ENCODE measurements at regions not wholly inside any gene's neighbourhood (a gene's known extent, or its start where the extent isn't known, plus 50 kb on each side); places are given as distances from the start of the nearest gene placed in this dataset.

GRCh38 chr2:67032076-67032475 lies 365.1 kb upstream of the ETAA1 start:
- Histone ChIP-seq H3K79me2 (replicated peaks; ENCODE audit: insufficient read depth, low read length) (no peaks in the 10 kb centered on the region), H3K27ac (ENCODE audit: low read length) (no peak overlapping the region), H4K20me1 (ENCODE audit: insufficient read depth) (no peaks in the 10 kb centered on the region), H3K36me3 (ENCODE audit: insufficient read depth, low read length) (no peaks in the 10 kb centered on the region), H2AFZ (ENCODE audit: low read depth, low read length) (no peak overlapping the region), H3K27me3 (ENCODE audit: insufficient read depth, low read depth, low read length) (no peaks in the 10 kb centered on the region), H3K9me3 (ENCODE audit: low read length) (no peaks in the 10 kb centered on the region), H3K4me2 (ENCODE audit: low read length) (no peak overlapping the region), H3K9me2 (ENCODE audit: insufficient read depth, low read length) (no peaks in the 10 kb centered on the region), H3K9ac (ENCODE audit: low read length) (no peak overlapping the region), H3K4me3 (ENCODE audit: low read length) (no peak overlapping the region), H3F3A (ENCODE audit: insufficient read depth, low read length, poor library complexity, severe bottlenecking) (no peaks in the 10 kb centered on the region)
- TF ChIP-seq MXI1 (conservative IDR thresholded peaks at IDR 0.05; ENCODE audit: poor library complexity, severe bottlenecking), result no peak
- TF ChIP-seq EZH2 (IDR thresholded peaks at IDR 0.05; ENCODE audit: borderline replicate concordance, insufficient read depth, low read length, poor library complexity, severe bottlenecking), result no peak
- no peak for TF ChIP-seq POLR2AphosphoS5 (IDR thresholded peaks at IDR 0.05)
- TF ChIP-seq TAF1 (IDR thresholded peaks at IDR 0.05; ENCODE audit: low read depth), result no peak

- Histone ChIP-seq H3K9me3 (ENCODE audit: low read length) (no peaks in the 10 kb centered on the region), H3K9me2 (ENCODE audit: insufficient read depth, low read length) (no peaks in the 10 kb centered on the region), H3K4me2 (ENCODE audit: low read length) (no peak overlapping the region), H4K20me1 (ENCODE audit: insufficient read depth) (no peaks in the 10 kb centered on the region), H3F3A (ENCODE audit: insufficient read depth, low read length, poor library complexity, severe bottlenecking) (no peaks in the 10 kb centered on the region), H2AFZ (ENCODE audit: low read depth, low read length) (no peak overlapping the region), H3K27ac (ENCODE audit: low read length) (no peak overlapping the region), H3K36me3 (ENCODE audit: insufficient read depth, low read length) (no peaks in the 10 kb centered on the region), H3K4me3 (ENCODE audit: low read length) (no peak overlapping the region), H3K79me2 (replicated peaks; ENCODE audit: insufficient read depth, low read length) (no peaks in the 10 kb centered on the region), H3K9ac (ENCODE audit: low read length) (no peak overlapping the region), H3K27me3 (ENCODE audit: insufficient read depth, low read depth, low read length) (no peaks in the 10 kb centered on the region)
- no peak for TF ChIP-seq TAF1 (IDR thresholded peaks at IDR 0.05; ENCODE audit: low read depth)
- TF ChIP-seq SMC3 (conservative IDR thresholded peaks at IDR 0.05; ENCODE audit: poor library complexity), result no peak
- no peak for TF ChIP-seq CTCF (IDR thresholded peaks at IDR 0.05; ENCODE audit: poor library complexity, severe bottlenecking)
- TF ChIP-seq EZH2 (IDR thresholded peaks at IDR 0.05; ENCODE audit: borderline replicate concordance, insufficient read depth, low read length, poor library complexity, severe bottlenecking), result no peak
- TF ChIP-seq EP300 (conservative IDR thresholded peaks at IDR 0.05; ENCODE audit: poor library complexity, severe bottlenecking), result no peak
- TF ChIP-seq MXI1 (conservative IDR thresholded peaks at IDR 0.05; ENCODE audit: poor library complexity, severe bottlenecking), result no peak
- no peak for TF ChIP-seq RAD21 (conservative IDR thresholded peaks at IDR 0.05)
- no peak for TF ChIP-seq POLR2AphosphoS5 (IDR thresholded peaks at IDR 0.05)
- TF ChIP-seq REST (IDR thresholded peaks at IDR 0.05; ENCODE audit: borderline replicate concordance), result no peak
Observed at GRCh38 chr2:67036444-67036843, 360.7 kb upstream of the ETAA1 start.
